ENCODE measurements at regions not wholly inside any gene's neighbourhood (a gene's known extent, or its start where the extent isn't known, plus 50 kb on each side); places are given as distances from the start of the nearest gene placed in this dataset.

DNA sequence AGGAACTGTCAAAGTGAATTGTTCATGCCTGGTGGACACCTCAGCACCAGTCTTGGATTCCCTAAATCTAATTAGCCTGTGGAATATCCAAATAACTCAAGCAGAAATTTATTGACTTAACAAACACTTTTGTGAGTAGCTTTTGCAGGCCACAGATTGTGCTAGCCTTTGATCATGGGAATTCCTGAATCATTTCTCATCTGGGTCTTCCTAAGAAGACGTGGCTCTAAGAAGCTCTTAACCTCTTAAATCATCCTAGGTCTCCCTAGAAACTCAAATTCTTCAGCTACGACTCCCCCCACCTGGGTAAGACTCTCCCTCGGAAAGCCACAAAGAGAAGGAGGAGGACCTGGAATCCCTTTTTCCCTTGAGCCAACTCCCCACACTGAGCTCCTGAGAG, 53.8 kb upstream of the PSEN2 start:
- DNase-seq: no peak

GRCh38 chr1:226814751-226815537, 55.5 kb upstream of the PSEN2 start:
- DNase-seq: peak in 1 of 2 experiments; percentile 25

- DNase-seq: no peak
Observed at GRCh38 chr1:226813671-226814591, 56.5 kb upstream of the PSEN2 start.

DNA sequence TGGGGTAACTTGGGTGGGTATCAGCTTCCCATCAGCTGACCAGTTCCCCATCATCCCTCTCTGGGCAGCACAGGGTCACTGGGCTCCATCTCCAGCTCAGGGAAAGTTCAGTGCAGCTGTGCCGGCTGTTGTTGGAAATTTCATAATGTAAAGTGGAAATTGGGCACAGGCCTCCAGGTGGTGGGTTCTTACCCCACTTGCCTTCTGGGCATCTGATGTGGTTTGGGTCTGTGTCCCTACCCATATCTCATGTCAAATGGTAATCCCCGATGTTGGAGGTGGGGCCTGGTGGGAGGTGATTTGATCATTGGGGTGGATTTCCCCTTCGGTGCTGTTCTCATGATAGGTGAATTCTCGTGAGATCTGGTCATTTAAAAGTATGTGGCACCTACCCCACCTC, 59.7 kb upstream of the PSEN2 start:
- no peak for DNase-seq

DNA sequence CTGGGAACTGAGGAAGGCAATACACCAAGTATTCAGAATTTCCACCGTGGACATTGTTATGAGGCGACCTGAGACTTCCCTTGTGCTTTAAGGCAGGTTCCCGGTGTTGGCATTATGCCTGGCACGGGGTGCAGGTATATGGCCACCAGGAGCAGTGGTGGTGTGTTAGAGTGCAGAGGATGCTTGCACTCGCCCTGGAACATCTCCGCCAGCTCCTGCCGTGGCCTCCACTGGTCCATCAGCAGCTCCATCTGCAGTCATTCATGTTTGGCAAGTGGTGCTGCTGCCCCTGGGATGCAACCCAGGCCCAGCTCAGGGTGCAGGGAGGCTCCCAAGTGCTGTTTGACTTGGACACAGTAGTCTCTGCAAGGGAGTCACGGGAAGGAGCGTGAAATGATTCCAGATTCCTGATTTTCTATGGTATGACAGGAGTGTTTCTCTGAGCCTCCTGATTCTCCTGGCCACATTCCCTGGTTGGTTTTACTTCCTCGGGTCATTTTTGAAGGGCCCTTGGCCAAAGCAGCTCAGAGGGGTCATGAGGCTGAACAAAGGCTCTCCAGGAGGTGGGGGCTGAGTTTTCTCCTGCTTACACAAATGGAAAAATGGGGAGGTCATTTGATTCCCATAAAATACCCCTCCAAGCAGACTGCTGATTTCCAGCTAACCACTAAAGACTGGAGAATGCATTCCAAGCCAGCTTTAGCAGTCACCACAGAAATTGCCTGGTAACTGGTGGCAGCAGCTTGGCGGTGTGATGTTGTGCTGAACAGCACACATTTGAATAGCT, 60.4 kb upstream of the PSEN2 start:
- no peak for DNase-seq

DNA sequence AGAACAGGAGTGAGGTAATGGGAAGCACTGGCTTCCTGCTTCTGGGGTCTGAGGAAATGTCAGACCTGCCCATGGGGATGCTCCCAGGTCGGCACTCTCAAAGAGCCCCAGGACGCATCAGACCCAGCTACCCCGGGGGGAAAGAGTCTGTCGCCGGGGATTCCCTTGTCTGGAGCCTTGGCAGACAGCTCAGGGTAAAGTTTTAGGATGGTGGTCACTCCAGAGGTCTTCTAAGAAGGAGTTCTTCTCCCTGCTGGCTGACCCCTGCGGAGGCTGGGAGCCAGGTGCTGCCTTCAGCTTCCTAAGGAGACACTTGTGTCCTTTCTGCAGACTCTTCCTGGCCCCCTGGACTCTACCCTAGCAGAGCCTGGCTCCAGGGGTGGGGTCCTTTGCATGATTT, 61.9 kb upstream of the PSEN2 start:
- DNase-seq: no peak

GRCh38 chr1:226806988-226807387, 63.4 kb upstream of the PSEN2 start:
- DNase-seq: no peak

DNA sequence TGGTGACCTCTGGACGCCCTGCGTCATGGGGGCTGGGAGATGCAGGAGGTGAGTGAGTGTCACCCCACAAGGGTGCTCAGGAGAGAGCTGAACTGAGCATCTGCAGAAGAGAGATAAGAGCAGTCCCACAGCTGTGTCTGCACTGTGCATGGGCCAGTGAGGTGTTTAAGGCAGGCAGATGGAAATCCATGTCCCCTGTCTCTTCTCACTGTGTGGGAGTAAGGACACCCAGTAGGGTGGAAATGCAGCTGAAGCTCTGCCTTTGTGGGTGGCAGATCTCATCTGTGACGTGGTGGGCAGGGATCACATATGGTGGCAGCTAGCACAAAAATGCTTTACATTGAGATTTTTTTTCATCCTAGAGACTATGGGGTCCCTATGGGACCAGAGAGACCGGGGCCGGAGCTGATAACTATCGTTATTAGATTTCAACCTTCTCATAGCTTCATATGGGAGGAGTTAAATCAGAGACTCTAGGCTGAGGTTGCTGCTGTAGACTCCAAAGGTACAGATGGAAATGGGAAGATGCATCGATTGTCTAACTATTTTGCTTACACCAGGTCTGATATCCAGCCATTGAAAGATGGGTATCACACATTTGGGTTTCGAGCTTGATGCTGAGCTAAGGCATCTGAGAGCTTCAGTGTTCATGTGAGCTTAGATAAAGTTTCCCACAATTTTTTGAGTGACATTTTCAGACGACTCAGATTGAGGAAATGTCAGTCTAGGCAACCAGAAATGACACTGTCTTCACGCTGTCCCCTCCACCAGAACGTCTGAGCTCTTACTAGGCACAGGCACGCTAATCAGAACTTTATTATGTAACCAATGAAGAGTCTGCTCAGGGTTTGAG, 65.3 kb upstream of the PSEN2 start:
- DNase-seq: no peak

- DNase-seq: no peak
Observed at GRCh38 chr1:226800763-226801380, 61.8 kb upstream of the ITPKB start.

DNA sequence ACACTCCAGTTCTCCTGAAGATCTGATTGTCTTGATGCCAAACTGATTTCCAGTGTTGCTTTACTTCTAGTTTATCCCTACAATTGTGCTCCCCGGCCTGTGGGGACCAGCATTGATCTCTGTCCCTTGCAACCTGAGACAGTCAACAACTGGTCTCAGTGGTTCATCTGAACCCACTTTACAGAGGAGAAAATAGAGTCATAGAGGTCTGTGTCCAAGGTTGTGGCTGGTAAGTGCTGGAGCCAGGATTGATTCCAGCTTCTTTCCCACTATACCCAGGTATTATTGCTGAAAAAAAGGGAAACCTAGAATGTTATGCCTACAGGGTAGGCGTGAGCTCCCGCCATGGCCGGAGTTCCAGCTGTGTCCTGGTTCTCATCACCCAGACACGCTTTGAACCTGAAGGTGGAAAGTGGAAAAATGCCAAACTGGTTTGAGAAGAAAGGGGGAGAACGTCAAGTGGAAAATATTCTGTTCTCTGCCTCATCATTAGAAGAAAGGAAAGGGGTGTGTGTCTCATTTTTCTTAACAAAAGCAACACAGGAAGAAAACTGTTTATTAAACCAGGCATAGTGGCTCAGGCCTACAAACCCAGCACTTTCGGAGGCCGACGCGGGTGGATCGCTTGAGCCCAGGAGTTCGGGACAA, 60.7 kb upstream of the ITPKB start:
- DNase-seq: no peak

DNA sequence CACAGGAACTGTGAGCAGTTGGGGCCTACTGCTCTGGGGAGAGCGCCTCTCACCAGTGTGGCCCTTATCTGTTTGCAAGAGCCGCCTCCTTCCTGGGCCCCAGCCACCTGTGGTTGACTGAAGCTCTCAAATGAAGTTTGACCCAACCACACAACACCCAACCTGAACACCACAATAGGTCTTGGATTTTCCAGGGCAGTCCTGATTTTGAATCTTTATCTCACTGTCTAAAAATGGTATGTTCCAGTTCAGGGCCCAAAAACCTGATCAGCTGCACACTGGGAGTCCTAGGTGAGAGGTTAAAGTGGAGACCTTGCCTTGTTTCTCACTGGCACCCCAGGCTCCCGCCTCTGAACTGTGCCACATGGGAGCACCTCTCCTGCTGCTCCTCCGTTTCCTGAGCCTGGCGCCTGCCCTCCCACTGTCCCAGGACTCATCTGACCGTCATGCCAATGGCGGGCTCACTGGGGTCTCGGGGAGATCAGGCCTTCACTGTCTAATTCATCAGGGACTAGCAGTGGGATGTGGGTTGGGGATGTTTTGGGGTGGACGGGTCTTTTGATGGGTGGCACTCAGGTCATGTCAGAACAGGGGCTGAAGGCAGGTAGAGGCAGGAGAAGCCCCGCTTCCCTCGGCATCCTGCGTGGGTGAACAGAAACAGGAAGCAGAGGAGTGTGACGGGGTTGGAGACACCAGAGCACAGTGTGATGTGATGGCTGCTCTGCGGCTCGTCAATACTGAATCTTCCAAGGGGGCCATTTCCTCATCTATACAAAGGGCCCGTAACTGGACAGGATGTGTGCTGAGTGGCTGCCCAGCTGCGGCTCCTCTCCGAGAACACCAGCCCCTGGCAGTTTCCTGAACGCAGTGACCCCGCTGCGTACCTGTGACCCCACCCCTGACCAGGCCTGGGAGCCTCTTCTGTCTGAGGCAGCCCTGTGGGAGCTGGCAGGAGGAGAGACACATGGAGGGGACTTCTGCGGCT, 59.6 kb upstream of the ITPKB start:
- DNase-seq: no peak

GRCh38 chr1:226797151-226797550, 58.1 kb upstream of the ITPKB start:
- DNase-seq: no peak

DNA sequence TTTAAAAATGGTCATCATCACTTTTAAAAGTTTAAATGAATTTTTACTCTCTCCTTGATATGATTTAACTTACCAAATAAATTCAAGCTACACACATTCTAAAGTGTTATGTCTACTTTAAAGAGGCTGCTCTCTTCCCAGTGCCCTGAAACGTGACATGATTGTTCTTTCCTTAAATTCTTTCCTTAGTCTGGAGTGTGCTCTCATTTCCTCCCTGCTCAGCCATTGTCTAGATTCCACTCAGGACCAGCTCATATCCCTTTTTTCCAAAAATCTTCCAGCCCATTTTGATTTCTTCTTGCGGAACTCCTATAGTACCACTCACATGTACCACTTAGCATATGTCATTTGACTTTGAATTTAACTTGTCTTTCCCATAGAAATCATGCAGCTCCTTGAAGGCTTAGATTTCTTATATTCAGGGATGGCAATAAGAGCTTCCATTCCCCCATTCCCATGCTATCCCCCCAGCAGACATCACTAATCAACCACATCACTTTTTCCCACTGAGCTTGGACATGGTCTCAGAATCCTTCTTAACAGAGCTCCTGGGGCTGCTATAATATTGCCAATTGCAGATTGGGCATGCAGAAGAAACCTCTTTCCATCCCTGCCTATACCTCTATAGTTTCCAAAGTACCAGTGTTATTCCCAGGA, 54.7 kb upstream of the ITPKB start:
- DNase-seq: no peak

- no peak for DNase-seq
Observed at GRCh38 chr1:226792368-226792767, 53.3 kb upstream of the ITPKB start.

- DNase-seq: no peak
Observed at GRCh38 chr1:226790545-226791181, 51.6 kb upstream of the ITPKB start.

GRCh38 chr1:226788965-226789364, 49.9 kb upstream of the ITPKB start:
- no peak for DNase-seq

All from cerebellar nuclear complex (tissue), 1 donor.